ENCODE measurements at regions not wholly inside any gene's neighbourhood (a gene's known extent, or its start where the extent isn't known, plus 50 kb on each side); places are given as distances from the start of the nearest gene placed in this dataset.

DNA sequence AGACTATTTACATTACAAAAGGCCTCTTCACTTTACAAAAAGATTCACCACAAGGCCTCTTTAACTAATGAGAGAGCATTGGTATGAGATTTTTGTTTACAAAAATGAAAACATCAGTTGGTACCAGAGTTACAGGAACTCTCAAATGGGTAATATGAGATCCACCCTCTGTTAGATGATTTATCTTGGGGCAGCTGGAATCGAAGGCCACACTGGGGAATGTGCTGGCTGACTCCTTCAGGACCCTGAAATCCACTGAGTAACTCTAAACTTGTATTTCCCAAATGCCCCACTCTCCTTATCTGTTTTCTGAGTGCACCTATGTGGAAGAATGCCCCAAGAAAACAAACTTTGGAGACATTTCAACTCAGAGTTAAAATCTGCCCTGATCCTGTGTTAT is 232.9 kb upstream of the F9 start:
- Histone ChIP-seq H3K14ac (ENCODE audit: insufficient read length) (no peak overlapping the region), H4K8ac (ENCODE audit: extremely low read depth, insufficient read depth, low read length) (no peak overlapping the region), H3K4me3 (ENCODE audit: extremely low read depth in 1 of 4, insufficient read depth in 2 of 4, low read depth in 3 of 4, low read length in 4 of 4) (no peak overlapping the region), H3K9ac (replicated peaks in 1 of 4; ENCODE audit: extremely low read depth in 1 of 4, low read depth in 3 of 4, low read length in 3 of 4) (no peak overlapping the region), H3K36me3 (ENCODE audit: control insufficient read depth in 2 of 4, insufficient read depth in 4 of 4, low read length in 3 of 4) (no peaks in the 10 kb centered on the region), H3K56ac (replicated peaks; ENCODE audit: insufficient read length, low read depth, low read length) (no peak overlapping the region), H2AFZ (ENCODE audit: low read length) (no peak overlapping the region), H2BK15ac (ENCODE audit: low read length) (no peak overlapping the region), H3K9me3 (ENCODE audit: insufficient read depth in 2 of 2, low read depth in 1 of 2, low read length in 1 of 2) (no peaks in the 10 kb centered on the region), H2BK120ac (replicated peaks; ENCODE audit: low read depth, low read length) (no peak overlapping the region), H4K91ac (replicated peaks; ENCODE audit: insufficient read length, low read length) (no peak overlapping the region), H2BK12ac (ENCODE audit: low read depth, low read length) (no peak overlapping the region), H3K4me2 (ENCODE audit: insufficient read depth in 1 of 2, low read depth in 2 of 2, low read length in 2 of 2) (no peak overlapping the region), H3K79me1 (ENCODE audit: low read depth, low read length) (no peaks in the 10 kb centered on the region), H3K4ac (replicated peaks; ENCODE audit: insufficient read length, low read depth, low read length) (no peak overlapping the region), H4K20me1 (replicated peaks in 1 of 2; ENCODE audit: control insufficient read depth in 1 of 2, insufficient read depth in 2 of 2, low read length in 2 of 2) (no peaks in the 10 kb centered on the region), H3K79me2 (ENCODE audit: control insufficient read depth in 1 of 2, insufficient read depth in 2 of 2, low read length in 2 of 2) (no peaks in the 10 kb centered on the region), H3K27me3 (replicated peaks in 1 of 4; ENCODE audit: control insufficient read depth in 3 of 4, extremely low read depth in 1 of 4, insufficient read depth in 3 of 4, low read length in 3 of 4) (no peaks in the 10 kb centered on the region), H2AK5ac (ENCODE audit: low read depth, low read length) (no peak overlapping the region), H2BK5ac (ENCODE audit: low read depth, low read length) (no peak overlapping the region), H3K18ac (ENCODE audit: extremely low read depth, low read length) (no peak overlapping the region), H3K4me1 (replicated peaks in 1 of 4; ENCODE audit: control insufficient read depth in 3 of 4, insufficient read depth in 4 of 4, low read length in 3 of 4) (peaks cover 0 to 5% (median 0%) of the 10 kb centered on the region in 4 experiments; a peak in 1 of 7 replicates), H3K27ac (ENCODE audit: low read depth, low read length) (no peak overlapping the region), H3K23me2 (ENCODE audit: low read depth, low read length) (no peaks in the 10 kb centered on the region), H4K5ac (ENCODE audit: insufficient read length, low read depth, low read length) (no peak overlapping the region), H3K23ac (ENCODE audit: insufficient read length) (no peak overlapping the region), H2BK20ac (ENCODE audit: low read length) (no peak overlapping the region)
- ChIA-PET CTCF (ENCODE audit: partially characterized antibody) (interaction anchor here (0.9 to 1.1 kb wide), 2 partner anchors 14 to 15 kb away, joined by 3 read pairs; no protein-coding TSS in a partner anchor), POLR2A (ENCODE audit: partially characterized antibody) (no interaction called here)
- WGBS, 2 experiments (ENCODE audit: extremely low coverage in 1 of 2, insufficient coverage in 1 of 2, insufficient read length in 1 of 2, insufficient replicate concordance in 2 of 2, low coverage in 1 of 2, low lambda C conversion rate in 2 of 2, missing lambda C conversion rate in 1 of 2) = 92% methylated on average over 1 of the region's 1 CpG; no CpG with 5 or more reads in 1 of the 2 experiments
- no peak for TF ChIP-seq TCF12 (IDR thresholded peaks at IDR 0.05; ENCODE audit: low read depth, low read length)
- FAIRE-seq = no peak
- DNase-seq (ENCODE audit: low read depth in 1 of 2, low spot score in 2 of 2) = no peak
